B cell (primary cell): ENCODE measurements at regions not wholly inside any gene's neighbourhood (a gene's known extent, or its start where the extent isn't known, plus 50 kb on each side); places are given as distances from the start of the nearest gene placed in this dataset.

Source experiments
- EZH2 ChIP-seq: IDR thresholded peaks from 2 replicates; pipeline ENCODE4 v1.6.1; 2012; ENCODE audit warnings: borderline replicate concordance, low read depth, mild to moderate bottlenecking, moderate library complexity, low read length; ENCODE audit not compliant: insufficient read depth, poor library complexity, severe bottlenecking
- TF ChIP-seq, protein P1 (sequence below): fragments of 200-600 bp; IDR thresholded peaks from one replicate; pipeline ENCODE4 v1.8.0; 2022; ENCODE audit warnings: antibody characterized with exemption, mild to moderate bottlenecking

DNA sequence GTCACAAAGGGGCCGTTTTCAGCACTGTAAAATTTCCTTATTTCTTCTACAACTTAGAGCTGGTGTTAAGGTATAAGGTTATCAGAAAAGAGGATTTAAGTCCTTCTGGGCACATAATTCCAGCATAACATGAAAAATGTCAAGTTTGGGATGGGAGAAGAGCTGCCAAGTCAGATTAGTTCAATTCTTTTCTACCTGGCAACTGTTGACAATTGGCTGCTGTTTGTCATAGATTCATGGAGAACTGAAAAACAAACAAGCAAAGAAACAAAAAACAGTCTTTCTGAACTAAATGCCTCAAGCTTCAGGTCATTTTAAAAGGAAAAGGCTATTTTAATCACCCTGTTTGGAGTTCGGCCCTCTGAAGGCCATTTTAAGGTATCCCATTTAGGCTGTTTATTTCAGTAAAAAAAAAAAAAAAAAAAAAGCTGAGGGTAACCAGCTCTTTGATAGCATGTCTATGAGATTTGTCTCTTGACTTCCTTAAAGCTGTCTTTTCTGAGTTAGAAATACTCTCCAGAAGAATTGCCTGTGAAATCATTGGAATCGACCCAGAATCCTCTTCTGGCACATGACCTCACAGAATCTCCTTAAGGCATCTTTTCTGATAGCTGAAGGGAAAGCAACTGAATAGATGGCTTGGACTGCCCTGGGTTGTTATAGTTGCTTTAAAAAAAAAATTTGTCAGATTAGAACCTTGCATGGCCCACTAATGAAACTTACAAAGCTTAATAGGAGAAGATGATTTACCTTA, 173.3 kb downstream of the SEMA6D start:
- TF ChIP-seq EZH2 = no peak
- TF ChIP-seq, protein P1, sequence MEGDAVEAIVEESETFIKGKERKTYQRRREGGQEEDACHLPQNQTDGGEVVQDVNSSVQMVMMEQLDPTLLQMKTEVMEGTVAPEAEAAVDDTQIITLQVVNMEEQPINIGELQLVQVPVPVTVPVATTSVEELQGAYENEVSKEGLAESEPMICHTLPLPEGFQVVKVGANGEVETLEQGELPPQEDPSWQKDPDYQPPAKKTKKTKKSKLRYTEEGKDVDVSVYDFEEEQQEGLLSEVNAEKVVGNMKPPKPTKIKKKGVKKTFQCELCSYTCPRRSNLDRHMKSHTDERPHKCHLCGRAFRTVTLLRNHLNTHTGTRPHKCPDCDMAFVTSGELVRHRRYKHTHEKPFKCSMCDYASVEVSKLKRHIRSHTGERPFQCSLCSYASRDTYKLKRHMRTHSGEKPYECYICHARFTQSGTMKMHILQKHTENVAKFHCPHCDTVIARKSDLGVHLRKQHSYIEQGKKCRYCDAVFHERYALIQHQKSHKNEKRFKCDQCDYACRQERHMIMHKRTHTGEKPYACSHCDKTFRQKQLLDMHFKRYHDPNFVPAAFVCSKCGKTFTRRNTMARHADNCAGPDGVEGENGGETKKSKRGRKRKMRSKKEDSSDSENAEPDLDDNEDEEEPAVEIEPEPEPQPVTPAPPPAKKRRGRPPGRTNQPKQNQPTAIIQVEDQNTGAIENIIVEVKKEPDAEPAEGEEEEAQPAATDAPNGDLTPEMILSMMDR = no peak
